ENCODE measurements at regions not wholly inside any gene's neighbourhood (a gene's known extent, or its start where the extent isn't known, plus 50 kb on each side); places are given as distances from the start of the nearest gene placed in this dataset.

GRCh38 chr2:193480187-193480586 is 1285.5 kb upstream of the TMEFF2 start:
- Histone ChIP-seq H3K9me3 (no peaks in the 10 kb centered on the region), H3K4me1 (no peaks in the 10 kb centered on the region), H3K4me3 (no peak overlapping the region), H3K36me3 (no peaks in the 10 kb centered on the region), H3K27ac (no peak overlapping the region), H3K27me3 (no peaks in the 10 kb centered on the region)
- intact Hi-C loops (cut with DNase I), result no loop called here
- TF ChIP-seq EP300 (IDR thresholded peaks at IDR 0.05) (no peak), POLR2AphosphoS5 (IDR thresholded peaks at IDR 0.05) (no peak), CTCF (IDR thresholded peaks at IDR 0.05) (no peak), POLR2A (IDR thresholded peaks at IDR 0.05) (no peak)
- DNase-seq, result no peak
- WGBS, 2 donors, result 74 to 86% methylated on average over 1 of the region's 1 CpG

- Histone ChIP-seq H3K4me3 (no peak overlapping the region), H3K4me1 (no peaks in the 10 kb centered on the region), H3K9me3 (peaks cover 0 to 4% (median 0%) of the 10 kb centered on the region in 4 donors), H3K27ac (no peak overlapping the region), H3K36me3 (no peaks in the 10 kb centered on the region), H3K27me3 (no peaks in the 10 kb centered on the region)
- no peak for TF ChIP-seq CTCF (IDR thresholded peaks at IDR 0.05)
- TF ChIP-seq POLR2AphosphoS5 (IDR thresholded peaks at IDR 0.05), result no peak
- no peak for TF ChIP-seq POLR2A (IDR thresholded peaks at IDR 0.05)
- no peak for DNase-seq
- intact Hi-C loops (cut with DNase I), result no loop called here
- WGBS, 2 donors, result 63 to 86% methylated on average over 6 of the region's 6 CpGs
These were observed 1281.6 kb upstream of the TMEFF2 start for GRCh38 chr2:193476171-193476800.

GRCh38 chr2:193475038-193475437 is 1280.3 kb upstream of the TMEFF2 start:
- intact Hi-C loops (cut with DNase I), result no loop called here
- no peak overlapping the region for H3K4me3 ChIP-seq
- TF ChIP-seq CTCF (IDR thresholded peaks at IDR 0.05), result no peak
- no peak for TF ChIP-seq POLR2A (IDR thresholded peaks at IDR 0.05)
- TF ChIP-seq EP300 (IDR thresholded peaks at IDR 0.05), result no peak
- no peak for TF ChIP-seq POLR2AphosphoS5 (IDR thresholded peaks at IDR 0.05)
- 56 to 71% methylated on average over 3 of the region's 3 CpGs for WGBS, 2 donors
- no peak for DNase-seq
- H3K36me3 ChIP-seq, result no peaks in the 10 kb centered on the region
- no peaks in the 10 kb centered on the region for H3K4me1 ChIP-seq
- peaks cover 0 to 4% (median 0%) of the 10 kb centered on the region in 4 donors for H3K9me3 ChIP-seq
- no peak overlapping the region for H3K27ac ChIP-seq
- H3K27me3 ChIP-seq, result no peaks in the 10 kb centered on the region

GRCh38 chr2:193469251-193469650 is 1274.5 kb upstream of the TMEFF2 start:
- 49 to 82% methylated on average over 3 of the region's 3 CpGs for WGBS, 2 donors
- DNase-seq, result no peak

More at GRCh38 chr2:193469251-193469650, 1274.5 kb upstream of the TMEFF2 start:
- intact Hi-C loops (cut with DNase I), result no loop called here
- TF ChIP-seq POLR2A (IDR thresholded peaks at IDR 0.05) (no peak), CTCF (IDR thresholded peaks at IDR 0.05) (no peak)
- Histone ChIP-seq H3K27ac (no peak overlapping the region), H3K4me1 (no peaks in the 10 kb centered on the region), H3K4me3 (no peak overlapping the region), H3K27me3 (no peaks in the 10 kb centered on the region), H3K9me3 (peaks cover 0 to 4% (median 0%) of the 10 kb centered on the region in 4 donors), H3K36me3 (no peaks in the 10 kb centered on the region)

Data from sigmoid colon (tissue), 6 donors.